Uterus (tissue), 2 donors: ENCODE measurements at regions not wholly inside any gene's neighbourhood (a gene's known extent, or its start where the extent isn't known, plus 50 kb on each side); places are given as distances from the start of the nearest gene placed in this dataset.

ENCODE experiments used
- POLR2A ChIP-seq, 2 donors: fragments of 450-650 bp; IDR thresholded peaks; one replicate each; pipeline ENCODE4 v1.6.1; 2016; ENCODE audit warnings: antibody characterized with exemption in 2 of 2, mild to moderate bottlenecking in 1 of 2, moderate library complexity in 1 of 2
- TF ChIP-seq, protein P1 (sequence below), 4 experiments: fragments of 200-600 bp in 2 of 4; fragments of 450-650 bp in 2 of 4; sonication (generic) in 2 of 4; IDR thresholded peaks; one replicate each; pipeline ENCODE4 v1.5.1; 2016 to 2019; ENCODE audit warnings: antibody characterized with exemption in 4 of 4, mild to moderate bottlenecking in 2 of 4, moderate library complexity in 1 of 4

DNA sequence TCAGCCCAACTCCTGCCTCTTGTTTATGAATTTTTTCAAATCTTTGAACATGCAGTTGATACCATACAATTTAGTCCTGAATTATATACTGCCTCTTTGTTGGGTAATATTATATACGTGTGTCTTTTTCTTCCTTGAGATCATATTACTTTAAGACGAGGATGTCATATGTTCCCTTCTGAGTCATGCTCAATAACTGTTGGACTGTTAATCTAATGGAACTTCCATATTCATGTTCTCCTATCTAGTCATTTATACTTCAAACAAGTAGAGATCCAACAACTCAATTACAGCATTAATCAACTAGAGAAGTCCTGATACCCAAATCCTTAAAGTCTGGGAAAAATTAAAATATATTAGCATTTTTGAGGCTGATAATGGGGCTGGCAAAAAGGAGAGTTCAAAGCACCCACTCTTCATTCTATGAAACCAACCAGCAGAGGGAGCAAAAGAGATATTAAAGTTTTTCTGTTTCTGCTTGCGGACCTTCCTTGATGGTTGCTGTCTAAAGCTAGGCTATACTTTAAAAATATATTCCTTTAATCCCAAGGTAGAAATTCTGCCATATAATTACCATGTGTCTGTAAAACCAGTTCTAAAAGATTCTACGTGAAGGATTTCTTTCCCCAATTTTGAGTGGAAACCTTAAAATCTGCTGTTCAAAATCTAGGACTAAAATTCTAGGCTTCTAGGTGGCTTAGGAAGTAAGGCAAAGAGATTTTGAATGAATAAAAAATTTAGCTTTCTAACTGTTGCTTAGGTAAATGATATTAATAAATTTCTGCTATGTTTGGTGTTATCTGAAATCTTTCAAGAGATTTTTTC, 498.9 kb downstream of the BCKDHB start:
- TF ChIP-seq, protein P1, sequence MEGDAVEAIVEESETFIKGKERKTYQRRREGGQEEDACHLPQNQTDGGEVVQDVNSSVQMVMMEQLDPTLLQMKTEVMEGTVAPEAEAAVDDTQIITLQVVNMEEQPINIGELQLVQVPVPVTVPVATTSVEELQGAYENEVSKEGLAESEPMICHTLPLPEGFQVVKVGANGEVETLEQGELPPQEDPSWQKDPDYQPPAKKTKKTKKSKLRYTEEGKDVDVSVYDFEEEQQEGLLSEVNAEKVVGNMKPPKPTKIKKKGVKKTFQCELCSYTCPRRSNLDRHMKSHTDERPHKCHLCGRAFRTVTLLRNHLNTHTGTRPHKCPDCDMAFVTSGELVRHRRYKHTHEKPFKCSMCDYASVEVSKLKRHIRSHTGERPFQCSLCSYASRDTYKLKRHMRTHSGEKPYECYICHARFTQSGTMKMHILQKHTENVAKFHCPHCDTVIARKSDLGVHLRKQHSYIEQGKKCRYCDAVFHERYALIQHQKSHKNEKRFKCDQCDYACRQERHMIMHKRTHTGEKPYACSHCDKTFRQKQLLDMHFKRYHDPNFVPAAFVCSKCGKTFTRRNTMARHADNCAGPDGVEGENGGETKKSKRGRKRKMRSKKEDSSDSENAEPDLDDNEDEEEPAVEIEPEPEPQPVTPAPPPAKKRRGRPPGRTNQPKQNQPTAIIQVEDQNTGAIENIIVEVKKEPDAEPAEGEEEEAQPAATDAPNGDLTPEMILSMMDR (IDR thresholded peaks at IDR 0.05) = peak; percentile 37 to 46 (median 38)
- TF ChIP-seq POLR2A (IDR thresholded peaks at IDR 0.05) = no peak
